Activated T-helper 17 cell treated with anti-CD3 and anti-CD28 coated beads, Interleukin-2, amount 50 U/mL, for 72 hours (primary cell): ENCODE measurements at regions not wholly inside any gene's neighbourhood (a gene's known extent, or its start where the extent isn't known, plus 50 kb on each side); places are given as distances from the start of the nearest gene placed in this dataset.
"Not testable (repeated sequence)": the region's sequence is repeated elsewhere in the genome, so short reads cannot be mapped to it uniquely, and the experiment has no call there.

ENCODE experiments used
- ATAC-seq: fragments of 150-1000 bp; cut with Tn5 transposase; replicated peaks from 2 replicates; pipeline ENCODE4 v1.10.0; 2021; ENCODE audit warnings: mild to moderate bottlenecking, moderate library complexity
- H3K27ac Mint-ChIP-seq: one replicate; pipeline ENCODE4 v1.8.0; 2022; ENCODE audit warnings: mixed read lengths
- H3K27me3 Mint-ChIP-seq: one replicate; pipeline ENCODE4 v1.8.0; 2022; ENCODE audit warnings: mixed read lengths
- H3K36me3 Mint-ChIP-seq: one replicate; pipeline ENCODE4 v1.8.0; 2022; ENCODE audit warnings: low read depth, mild to moderate bottlenecking, mixed read lengths
- H3K4me1 Mint-ChIP-seq: one replicate; pipeline ENCODE4 v1.8.0; 2022; ENCODE audit warnings: mixed read lengths
- H3K4me3 Mint-ChIP-seq: one replicate; pipeline ENCODE4 v1.8.0; 2022; ENCODE audit warnings: mild to moderate bottlenecking, mixed read lengths
- H3K9me3 Mint-ChIP-seq: one replicate; pipeline ENCODE4 v1.8.0; 2022; ENCODE audit warnings: mixed read lengths

- Mint-ChIP-seq H3K27ac (no peak overlapping the region), H3K4me1 (no peaks in the 10 kb centered on the region), H3K9me3 (peaks cover 7% of the 10 kb centered on the region), H3K27me3 (no peaks in the 10 kb centered on the region), H3K4me3 (no peak overlapping the region), H3K36me3 (no peaks in the 10 kb centered on the region)
- no peak for ATAC-seq
Measured at GRCh38 chr4:111393781-111394180, 751.5 kb upstream of the FAM241A start.

- peaks cover 3% of the 10 kb centered on the region for H3K9me3 Mint-ChIP-seq
- ATAC-seq = no peak
- no peaks in the 10 kb centered on the region for H3K27me3 Mint-ChIP-seq
Measured at GRCh38 chr4:111398906-111399330, 746.3 kb upstream of the FAM241A start.

GRCh38 chr4:111399623-111400022 lies 745.6 kb upstream of the FAM241A start:
- ATAC-seq = no peak
- peaks cover 3% of the 10 kb centered on the region for H3K9me3 Mint-ChIP-seq
- H3K36me3 Mint-ChIP-seq = no peaks in the 10 kb centered on the region
- no peak overlapping the region for H3K27ac Mint-ChIP-seq
- H3K4me3 Mint-ChIP-seq = no peak overlapping the region
- H3K27me3 Mint-ChIP-seq = no peaks in the 10 kb centered on the region
- H3K4me1 Mint-ChIP-seq = no peaks in the 10 kb centered on the region

More at GRCh38 chr4:111398906-111399330, 746.3 kb upstream of the FAM241A start:
- no peaks in the 10 kb centered on the region for H3K36me3 Mint-ChIP-seq
- H3K4me3 Mint-ChIP-seq = no peak overlapping the region
- H3K4me1 Mint-ChIP-seq = no peaks in the 10 kb centered on the region
- H3K27ac Mint-ChIP-seq = no peak overlapping the region

GRCh38 chr4:111400741-111401140 lies 744.5 kb upstream of the FAM241A start:
- H3K27ac Mint-ChIP-seq = no peak overlapping the region
- H3K9me3 Mint-ChIP-seq = peaks cover 3% of the 10 kb centered on the region
- no peaks in the 10 kb centered on the region for H3K27me3 Mint-ChIP-seq
- no peak overlapping the region for H3K4me3 Mint-ChIP-seq
- no peak for ATAC-seq
- no peaks in the 10 kb centered on the region for H3K4me1 Mint-ChIP-seq
- no peaks in the 10 kb centered on the region for H3K36me3 Mint-ChIP-seq

- no peak for ATAC-seq
- no peaks in the 10 kb centered on the region for H3K4me1 Mint-ChIP-seq
- peaks cover 6% of the 10 kb centered on the region for H3K9me3 Mint-ChIP-seq
- H3K27me3 Mint-ChIP-seq = no peaks in the 10 kb centered on the region
- no peaks in the 10 kb centered on the region for H3K36me3 Mint-ChIP-seq
- H3K4me3 Mint-ChIP-seq = no peak overlapping the region
- H3K27ac Mint-ChIP-seq = no peak overlapping the region
Measured at GRCh38 chr4:111404673-111405072, 740.6 kb upstream of the FAM241A start.

GRCh38 chr4:111405989-111406388 lies 739.3 kb upstream of the FAM241A start:
- Mint-ChIP-seq H3K27ac (no peak overlapping the region), H3K27me3 (no peaks in the 10 kb centered on the region), H3K36me3 (no peaks in the 10 kb centered on the region), H3K9me3 (peaks cover 8% of the 10 kb centered on the region), H3K4me3 (no peak overlapping the region), H3K4me1 (no peaks in the 10 kb centered on the region)
- ATAC-seq = no peak

- no peaks in the 10 kb centered on the region for H3K27me3 Mint-ChIP-seq
- no peak overlapping the region for H3K4me3 Mint-ChIP-seq
- no peaks in the 10 kb centered on the region for H3K4me1 Mint-ChIP-seq
- peaks cover 10% of the 10 kb centered on the region for H3K9me3 Mint-ChIP-seq
- no peak for ATAC-seq
- no peak overlapping the region for H3K27ac Mint-ChIP-seq
- H3K36me3 Mint-ChIP-seq = no peaks in the 10 kb centered on the region
Measured at GRCh38 chr4:111410571-111410970, 734.7 kb upstream of the FAM241A start.

GRCh38 chr4:111417521-111417920 lies 727.7 kb upstream of the FAM241A start:
- H3K36me3 Mint-ChIP-seq = no peaks in the 10 kb centered on the region
- no peak overlapping the region for H3K27ac Mint-ChIP-seq
- no peaks in the 10 kb centered on the region for H3K4me1 Mint-ChIP-seq
- H3K27me3 Mint-ChIP-seq = no peaks in the 10 kb centered on the region
- ATAC-seq = no peak
- no peaks in the 10 kb centered on the region for H3K9me3 Mint-ChIP-seq
- H3K4me3 Mint-ChIP-seq = no peak overlapping the region

GRCh38 chr4:111433441-111433840 lies 711.8 kb upstream of the FAM241A start:
- no peak for ATAC-seq
- H3K4me3 Mint-ChIP-seq = no peak overlapping the region
- H3K9me3 Mint-ChIP-seq = peaks cover 3% of the 10 kb centered on the region
- H3K4me1 Mint-ChIP-seq = no peaks in the 10 kb centered on the region
- no peak overlapping the region for H3K27ac Mint-ChIP-seq
- H3K36me3 Mint-ChIP-seq = no peaks in the 10 kb centered on the region
- H3K27me3 Mint-ChIP-seq = no peaks in the 10 kb centered on the region

- H3K9me3 Mint-ChIP-seq = peaks cover 7% of the 10 kb centered on the region
Measured at GRCh38 chr4:111434586-111434985, 710.7 kb upstream of the FAM241A start.

GRCh38 chr4:111435986-111436744 lies 709.1 kb upstream of the FAM241A start:
- H3K27ac Mint-ChIP-seq = no peak overlapping the region
- H3K9me3 Mint-ChIP-seq = peaks cover 12% of the 10 kb centered on the region
- no peak for ATAC-seq
- H3K36me3 Mint-ChIP-seq = no peaks in the 10 kb centered on the region
- no peaks in the 10 kb centered on the region for H3K27me3 Mint-ChIP-seq
- H3K4me1 Mint-ChIP-seq = no peaks in the 10 kb centered on the region
- no peak overlapping the region for H3K4me3 Mint-ChIP-seq

More at GRCh38 chr4:111434586-111434985, 710.7 kb upstream of the FAM241A start:
- H3K27me3 Mint-ChIP-seq = no peaks in the 10 kb centered on the region
- no peak overlapping the region for H3K27ac Mint-ChIP-seq
- H3K4me3 Mint-ChIP-seq = no peak overlapping the region
- no peaks in the 10 kb centered on the region for H3K4me1 Mint-ChIP-seq
- no peak for ATAC-seq
- no peaks in the 10 kb centered on the region for H3K36me3 Mint-ChIP-seq

GRCh38 chr4:111441687-111442086 lies 703.6 kb upstream of the FAM241A start:
- Mint-ChIP-seq H3K36me3 (no peaks in the 10 kb centered on the region), H3K27me3 (no peaks in the 10 kb centered on the region), H3K4me3 (no peak overlapping the region), H3K9me3 (peaks cover 17% of the 10 kb centered on the region), H3K27ac (no peak overlapping the region), H3K4me1 (no peaks in the 10 kb centered on the region)
- no peak for ATAC-seq

GRCh38 chr4:111444836-111445235 lies 700.4 kb upstream of the FAM241A start:
- H3K4me1 Mint-ChIP-seq, H3K36me3 Mint-ChIP-seq, ATAC-seq, H3K4me3 Mint-ChIP-seq, H3K27ac Mint-ChIP-seq, H3K27me3 Mint-ChIP-seq: not testable (repeated sequence)
- H3K9me3 Mint-ChIP-seq = peaks cover 12% of the 10 kb centered on the region

GRCh38 chr4:111449657-111450056 lies 695.6 kb upstream of the FAM241A start:
- Mint-ChIP-seq H3K27me3 (no peaks in the 10 kb centered on the region), H3K36me3 (no peaks in the 10 kb centered on the region)
- no peak for ATAC-seq

GRCh38 chr4:111450867-111451266 lies 694.4 kb upstream of the FAM241A start:
- Mint-ChIP-seq H3K36me3 (no peaks in the 10 kb centered on the region), H3K4me3 (no peak overlapping the region), H3K9me3 (no peaks in the 10 kb centered on the region), H3K27me3 (no peaks in the 10 kb centered on the region), H3K27ac (no peak overlapping the region), H3K4me1 (no peaks in the 10 kb centered on the region)
- ATAC-seq = no peak

More at GRCh38 chr4:111449657-111450056, 695.6 kb upstream of the FAM241A start:
- Mint-ChIP-seq H3K9me3 (no peaks in the 10 kb centered on the region), H3K4me1 (no peaks in the 10 kb centered on the region), H3K4me3 (no peak overlapping the region), H3K27ac (no peak overlapping the region)
